ENCODE measurements at regions not wholly inside any gene's neighbourhood (a gene's known extent, or its start where the extent isn't known, plus 50 kb on each side); places are given as distances from the start of the nearest gene placed in this dataset.

- no peak for TF ChIP-seq RAD21 (IDR thresholded peaks at IDR 0.05; ENCODE audit: low read length)
- TF ChIP-seq, protein P1, sequence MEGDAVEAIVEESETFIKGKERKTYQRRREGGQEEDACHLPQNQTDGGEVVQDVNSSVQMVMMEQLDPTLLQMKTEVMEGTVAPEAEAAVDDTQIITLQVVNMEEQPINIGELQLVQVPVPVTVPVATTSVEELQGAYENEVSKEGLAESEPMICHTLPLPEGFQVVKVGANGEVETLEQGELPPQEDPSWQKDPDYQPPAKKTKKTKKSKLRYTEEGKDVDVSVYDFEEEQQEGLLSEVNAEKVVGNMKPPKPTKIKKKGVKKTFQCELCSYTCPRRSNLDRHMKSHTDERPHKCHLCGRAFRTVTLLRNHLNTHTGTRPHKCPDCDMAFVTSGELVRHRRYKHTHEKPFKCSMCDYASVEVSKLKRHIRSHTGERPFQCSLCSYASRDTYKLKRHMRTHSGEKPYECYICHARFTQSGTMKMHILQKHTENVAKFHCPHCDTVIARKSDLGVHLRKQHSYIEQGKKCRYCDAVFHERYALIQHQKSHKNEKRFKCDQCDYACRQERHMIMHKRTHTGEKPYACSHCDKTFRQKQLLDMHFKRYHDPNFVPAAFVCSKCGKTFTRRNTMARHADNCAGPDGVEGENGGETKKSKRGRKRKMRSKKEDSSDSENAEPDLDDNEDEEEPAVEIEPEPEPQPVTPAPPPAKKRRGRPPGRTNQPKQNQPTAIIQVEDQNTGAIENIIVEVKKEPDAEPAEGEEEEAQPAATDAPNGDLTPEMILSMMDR (conservative IDR thresholded peaks at IDR 0.05; ENCODE audit: low read depth, low read length) = no peak
- TF ChIP-seq MAZ (IDR thresholded peaks at IDR 0.05; ENCODE audit: borderline replicate concordance, low read depth, low read length) = no peak
- no peak for TF ChIP-seq FOS (IDR thresholded peaks at IDR 0.05; ENCODE audit: low read depth, low read length)
- no peak for TF ChIP-seq POLR2A (IDR thresholded peaks at IDR 0.05; ENCODE audit: low read depth, low read length)
- no peak for TF ChIP-seq USF2 (IDR thresholded peaks at IDR 0.05; ENCODE audit: low read depth, low read length)
- no peak for TF ChIP-seq SMC3 (IDR thresholded peaks at IDR 0.05; ENCODE audit: low read depth, low read length)
- no peak for TF ChIP-seq BHLHE40 (IDR thresholded peaks at IDR 0.05; ENCODE audit: low read depth, low read length)
- no peak for TF ChIP-seq RFX5 (IDR thresholded peaks at IDR 0.05; ENCODE audit: low read depth, low read length)
- no peak for TF ChIP-seq MXI1 (IDR thresholded peaks at IDR 0.05; ENCODE audit: borderline replicate concordance, low read depth, low read length)
- TF ChIP-seq NFE2L2 (IDR thresholded peaks at IDR 0.05; ENCODE audit: low read depth, low read length) = no peak
- no peak for TF ChIP-seq RCOR1 (IDR thresholded peaks at IDR 0.05; ENCODE audit: insufficient replicate concordance, low read length)
Measured at GRCh38 chr18:63046375-63046774, 273.2 kb downstream of the BCL2 start.
